Hippocampal formation (tissue), 2 donors: ENCODE measurements at regions not wholly inside any gene's neighbourhood (a gene's known extent, or its start where the extent isn't known, plus 50 kb on each side); places are given as distances from the start of the nearest gene placed in this dataset.

Experiments
- DNase-seq, 2 donors: peaks; one replicate each; lab custom pipeline; 2025; lab: John Stamatoyannopoulos, UW

- DNase-seq = no peak
Measured at GRCh38 chr2:144242311-144242710, 277.6 kb downstream of the ZEB2 start.

- no peak for DNase-seq
Measured at GRCh38 chr2:144241801-144242200, 278.1 kb downstream of the ZEB2 start.

GRCh38 chr2:144240656-144241339 is 279.1 kb downstream of the ZEB2 start:
- no peak for DNase-seq

GRCh38 chr2:144239726-144240125 is 280.2 kb downstream of the ZEB2 start:
- no peak for DNase-seq

GRCh38 chr2:144239306-144239705 is 280.6 kb downstream of the ZEB2 start:
- no peak for DNase-seq

- DNase-seq = no peak
Measured at GRCh38 chr2:144237830-144238627, 281.9 kb downstream of the ZEB2 start.

GRCh38 chr2:144237108-144237507 is 282.8 kb downstream of the ZEB2 start:
- no peak for DNase-seq

GRCh38 chr2:144235050-144235449 is 284.9 kb downstream of the ZEB2 start:
- no peak for DNase-seq

- DNase-seq = no peak
Measured at GRCh38 chr2:144234542-144234871, 285.4 kb downstream of the ZEB2 start.

GRCh38 chr2:144233733-144234541 is 286.0 kb downstream of the ZEB2 start:
- DNase-seq = no peak

GRCh38 chr2:144233317-144233716 is 286.6 kb downstream of the ZEB2 start:
- peak in 1 of 2 donors; percentile 12 for DNase-seq

GRCh38 chr2:144230448-144231085 is 289.4 kb downstream of the ZEB2 start:
- DNase-seq = no peak

- DNase-seq = no peak
Measured at GRCh38 chr2:144230033-144230432, 289.9 kb downstream of the ZEB2 start.

- no peak for DNase-seq
Measured at GRCh38 chr2:144229296-144229695, 290.6 kb downstream of the ZEB2 start.

GRCh38 chr2:144227427-144228105 is 292.4 kb downstream of the ZEB2 start:
- DNase-seq = no peak

- no peak for DNase-seq
Measured at GRCh38 chr2:144225076-144225475, 294.8 kb downstream of the ZEB2 start.

- no peak for DNase-seq
Measured at GRCh38 chr2:144224472-144224871, 295.4 kb downstream of the ZEB2 start.

- DNase-seq = no peak
Measured at GRCh38 chr2:144219979-144220378, 299.9 kb downstream of the ZEB2 start.

- DNase-seq = no peak
Measured at GRCh38 chr2:144217853-144218633, 301.9 kb downstream of the ZEB2 start.

- no peak for DNase-seq
Measured at GRCh38 chr2:144215701-144216675, 303.9 kb downstream of the ZEB2 start.
